T-helper 2 cell treated with Interferon-gamma antibody and Interleukin-4, amounts not matched to agents 100 ng/mL and 5 ng/mL, for 36 hours (primary cell): ENCODE measurements at regions not wholly inside any gene's neighbourhood (a gene's known extent, or its start where the extent isn't known, plus 50 kb on each side); places are given as distances from the start of the nearest gene placed in this dataset.
"Not testable (repeated sequence)": the region's sequence is repeated elsewhere in the genome, so short reads cannot be mapped to it uniquely, and the experiment has no call there.

ENCODE experiments used
- intact Hi-C: fragments of 100-400 bp; cut with micrococcal nuclease; formaldehyde crosslinking; loops from one replicate; pipeline ENCODE4 v1.15.1; 2023

DNA sequence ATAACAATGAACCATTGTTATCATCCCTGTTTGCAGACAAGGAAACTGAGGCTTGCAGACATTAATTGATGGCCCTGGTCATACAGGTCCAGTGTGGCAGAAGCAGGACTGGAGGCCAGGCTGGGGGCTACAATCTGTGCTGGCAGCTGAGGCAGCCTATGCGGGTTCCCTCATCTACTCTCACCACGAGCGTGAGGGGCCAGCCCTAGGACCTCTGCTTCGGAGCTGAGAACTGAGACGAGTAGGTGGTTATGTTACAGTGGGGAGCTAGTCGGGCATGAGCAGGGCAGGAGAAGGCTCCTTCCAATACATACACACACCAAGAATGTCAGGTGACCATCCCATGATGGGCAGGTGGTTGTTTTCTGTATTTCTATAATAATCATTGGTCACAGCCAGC lies 82.2 kb upstream of the ASB18 start:
- intact Hi-C loops, result no loop called here

DNA sequence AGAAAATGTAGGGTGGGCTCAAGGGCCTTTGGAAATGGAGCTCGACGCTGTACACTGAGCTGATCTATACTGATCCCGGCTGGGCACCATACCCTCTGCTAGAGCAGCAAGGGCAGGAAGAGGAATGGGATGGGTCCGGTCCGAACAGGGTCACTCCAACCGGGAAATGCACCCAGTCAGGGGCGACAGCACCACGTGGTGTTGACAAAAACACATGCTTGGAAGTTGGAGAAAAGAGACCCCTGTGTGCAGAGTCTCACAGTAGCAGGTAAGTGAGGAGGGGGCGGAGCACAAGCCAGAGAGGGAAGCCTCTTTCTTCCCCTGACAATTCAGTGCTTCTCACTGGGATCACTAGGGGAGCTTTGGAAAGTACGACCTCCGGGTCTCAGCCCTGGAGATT lies 84.1 kb upstream of the ASB18 start:
- intact Hi-C loops, result no loop called here

- intact Hi-C loops, result no loop called here
These were observed 84.8 kb upstream of the ASB18 start for GRCh38 chr2:236348976-236349375.

GRCh38 chr2:236350426-236350825 lies 86.2 kb upstream of the ASB18 start:
- intact Hi-C loops, result loop anchor here (5.0 kb wide), 1 partner anchor 162 kb away; no protein-coding TSS in a partner anchor

DNA sequence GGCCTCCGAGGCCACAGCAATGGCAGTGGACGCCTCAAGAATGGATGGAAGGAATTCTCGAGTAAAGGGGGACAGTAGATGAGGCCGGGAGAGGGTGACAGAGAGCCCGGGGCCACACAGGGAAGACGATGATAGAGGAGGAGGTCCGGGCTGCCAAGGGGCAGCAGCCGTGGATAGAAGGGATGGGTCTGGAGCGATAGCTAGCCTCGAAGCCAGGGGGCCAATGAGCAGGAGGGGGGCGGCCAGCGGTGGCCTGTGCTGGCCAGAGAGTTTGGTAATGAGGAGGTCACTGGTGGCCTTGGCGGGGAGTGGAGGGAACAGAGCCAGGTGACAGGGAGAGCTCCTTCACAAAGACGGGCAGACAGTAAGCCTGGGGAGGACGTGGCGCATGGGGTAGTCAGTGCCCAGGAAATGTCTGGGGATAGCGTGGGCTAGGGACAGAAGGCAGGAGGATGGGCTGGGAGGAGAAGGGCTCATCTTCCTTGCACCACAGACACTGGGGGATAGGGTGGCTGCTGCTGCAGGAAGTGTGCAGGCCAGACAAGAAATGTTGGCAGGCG lies 87.8 kb upstream of the ASB18 start:
- intact Hi-C loops, result loop anchor here (5.0 kb wide), 1 partner anchor 160 kb away; no protein-coding TSS in a partner anchor

GRCh38 chr2:236352761-236353593 lies 88.8 kb upstream of the ASB18 start:
- intact Hi-C loops, result loop anchor here (1.0 to 5.0 kb wide), 4 partner anchors 159 to 719 kb away; partner anchors contain the start of gene ACKR3

GRCh38 chr2:236353594-236353942 lies 89.4 kb upstream of the ASB18 start:
- intact Hi-C loops, result loop anchor here (1.0 to 5.0 kb wide), 4 partner anchors 159 to 719 kb away; partner anchors contain the start of gene ACKR3

DNA sequence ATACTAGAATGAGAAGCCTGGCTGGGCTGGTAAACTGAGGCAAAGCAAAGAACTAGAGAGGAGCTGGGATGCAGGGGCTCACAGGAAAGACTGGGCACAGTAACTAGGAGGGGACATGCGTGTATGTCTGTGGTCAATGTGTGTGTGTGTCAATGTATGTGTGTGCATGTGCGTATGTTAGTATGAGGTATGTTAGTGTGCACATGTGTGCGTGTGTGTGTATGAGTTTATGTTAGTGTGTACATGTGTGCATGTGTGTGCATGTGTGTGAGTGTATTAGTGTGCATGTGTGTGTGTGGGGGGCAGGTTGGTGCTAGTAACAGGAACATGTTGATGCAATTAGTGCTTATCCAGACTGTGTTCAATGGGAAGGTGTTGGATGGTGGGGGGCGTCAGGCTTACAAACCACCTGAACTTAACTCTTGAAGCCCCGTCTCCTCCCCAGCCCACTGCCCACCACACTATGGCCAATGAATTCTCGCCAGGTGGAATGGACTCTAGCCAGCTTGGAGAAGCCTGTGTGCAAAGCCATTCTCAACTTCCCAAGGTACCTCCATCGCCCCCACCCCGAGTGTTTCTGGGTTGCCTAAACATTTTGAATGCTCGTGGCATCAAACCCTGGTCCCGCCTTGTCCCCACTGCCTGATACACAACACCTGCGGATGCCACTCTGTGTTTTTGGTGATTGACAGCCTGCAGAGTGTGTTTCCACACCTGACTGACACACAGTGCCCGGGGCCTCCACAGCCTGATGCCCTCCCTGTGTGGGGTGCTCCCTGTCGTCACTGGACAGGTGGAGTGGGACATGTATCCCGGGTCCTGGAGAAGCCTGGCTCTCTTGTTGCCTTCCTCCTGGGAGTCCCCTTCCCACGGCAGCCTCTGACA lies 90.1 kb upstream of the ASB18 start:
- intact Hi-C loops, result loop anchor here (5.0 kb wide), 1 partner anchor 158 kb away; no protein-coding TSS in a partner anchor

DNA sequence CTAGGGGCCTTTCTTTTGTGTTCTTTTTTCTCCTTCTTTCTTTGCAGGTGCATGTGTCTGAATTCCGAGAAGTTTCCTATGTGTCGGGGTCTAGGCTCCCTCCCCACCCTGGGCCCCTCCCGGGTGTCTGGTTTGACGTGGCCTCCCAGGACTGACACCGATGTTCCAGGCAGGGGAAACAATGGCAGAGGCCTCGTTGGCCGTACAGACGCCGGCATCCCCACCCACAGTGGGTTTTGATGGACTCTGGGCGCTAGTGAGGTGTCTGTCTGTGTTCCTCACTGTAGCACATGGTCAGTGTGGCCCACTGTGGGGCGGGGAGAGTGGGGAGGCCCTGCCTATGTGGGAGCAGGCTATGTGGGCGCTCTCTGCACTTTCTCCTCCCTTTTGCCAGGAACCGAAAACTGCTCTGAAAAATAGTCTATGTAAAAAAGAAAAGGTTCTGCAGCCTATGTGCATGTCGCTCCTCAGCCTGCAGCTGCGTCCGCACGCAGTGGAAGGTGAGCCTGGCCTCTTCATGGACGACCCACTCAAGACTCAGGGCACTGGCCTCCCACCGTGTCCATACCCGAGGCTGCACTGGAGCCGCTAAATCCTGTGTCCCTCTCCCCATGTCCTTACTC lies 90.9 kb upstream of the ASB18 start:
- intact Hi-C loops, result loop anchor here (5.0 kb wide), 1 partner anchor 157 kb away; no protein-coding TSS in a partner anchor

GRCh38 chr2:236355911-236356310 lies 91.7 kb upstream of the ASB18 start:
- intact Hi-C loops, result no loop called here

DNA sequence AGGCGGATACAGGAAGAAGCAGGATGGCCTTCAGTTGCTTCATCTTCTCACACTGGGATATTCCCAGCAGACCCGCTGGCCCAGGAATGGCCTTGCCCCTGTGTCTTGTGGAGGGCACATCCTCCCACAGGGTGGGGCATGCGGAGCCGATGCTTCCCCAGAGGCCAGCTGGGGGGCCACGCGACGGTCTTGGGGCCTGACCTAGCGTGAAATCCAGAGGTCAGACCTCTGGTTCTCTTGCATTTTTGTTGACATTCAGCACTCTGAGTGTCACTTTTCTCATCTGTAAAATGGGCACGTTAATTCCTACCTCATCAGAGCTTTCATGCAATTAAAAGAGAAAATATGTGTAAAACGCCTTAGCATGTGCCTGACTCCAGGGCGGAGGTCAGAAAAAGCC lies 92.1 kb upstream of the ASB18 start:
- intact Hi-C loops, result not testable (repeated sequence)

GRCh38 chr2:236358482-236358881 lies 94.3 kb upstream of the ASB18 start:
- intact Hi-C loops, result not testable (repeated sequence)

DNA sequence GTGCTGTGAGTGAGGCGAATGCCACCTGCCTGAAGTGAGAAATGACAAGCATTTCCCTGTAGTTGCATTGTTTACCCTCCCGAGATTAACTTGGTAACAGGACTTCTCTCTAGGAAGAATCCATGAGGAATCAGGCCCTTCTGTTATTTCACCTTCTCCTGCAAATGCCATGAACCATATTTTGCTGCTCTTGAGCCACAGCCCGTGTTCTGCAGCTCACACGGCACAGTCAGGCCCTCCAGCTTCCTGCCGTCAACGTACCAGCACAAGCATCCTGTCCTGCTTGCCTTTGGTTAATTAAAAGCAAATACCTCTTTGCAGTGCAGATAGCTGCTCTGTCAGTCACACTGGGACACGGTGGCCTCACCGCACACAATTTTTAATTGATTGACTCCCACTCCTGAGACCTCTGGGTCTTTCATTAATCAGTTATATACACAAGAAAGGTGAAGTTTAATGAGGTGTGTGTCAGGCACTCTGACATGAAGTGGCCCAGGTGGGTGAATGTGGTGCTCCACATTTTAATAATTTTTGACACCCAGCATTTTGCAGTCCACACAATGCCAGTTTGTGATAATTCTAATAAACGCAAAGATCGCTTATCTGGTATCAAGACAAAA lies 95.3 kb upstream of the ASB18 start:
- intact Hi-C loops, result no loop called here

- intact Hi-C loops, result no loop called here
These were observed 96.3 kb upstream of the ASB18 start for GRCh38 chr2:236360496-236360895.

GRCh38 chr2:236363711-236364277 lies 99.6 kb upstream of the ASB18 start:
- intact Hi-C loops, result no loop called here

DNA sequence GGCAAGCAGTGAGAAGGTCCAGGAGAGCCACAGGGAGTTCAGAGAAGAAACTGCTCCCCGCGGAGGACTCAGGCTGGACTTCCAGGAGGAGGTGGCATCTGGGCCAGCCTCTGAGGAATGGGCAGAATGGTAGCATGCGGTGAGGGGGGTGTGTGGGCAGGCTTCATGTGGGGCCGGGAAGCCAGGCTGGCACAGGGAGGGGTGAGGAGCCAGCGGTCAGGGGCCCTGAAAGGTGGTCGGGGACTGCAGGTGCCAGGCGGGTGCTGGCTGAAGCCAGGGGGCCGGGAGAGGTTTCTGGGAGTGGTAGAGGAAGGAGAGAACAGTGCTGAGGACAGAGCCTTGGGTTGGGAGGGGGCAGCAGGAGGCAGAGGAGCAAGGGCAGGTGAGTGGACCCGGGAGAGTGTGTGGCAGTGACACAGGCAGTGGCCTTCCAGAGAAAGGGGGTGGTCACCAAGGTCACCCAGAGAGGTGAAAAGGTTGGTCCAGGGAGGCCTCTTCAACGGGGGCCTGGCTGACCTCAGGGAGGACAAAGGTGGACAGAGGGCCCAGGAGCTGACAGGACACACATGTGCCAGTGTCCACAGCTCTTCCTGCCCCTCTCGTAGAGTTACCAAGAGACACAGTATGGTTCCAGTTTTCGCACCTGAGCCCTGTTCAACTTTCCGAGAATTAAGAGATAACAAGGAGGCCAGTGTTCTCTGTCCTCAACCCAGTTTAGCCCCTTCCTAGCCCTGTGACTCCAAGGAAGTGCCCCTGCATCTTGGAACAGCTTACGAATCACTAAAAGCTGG lies 101.2 kb upstream of the ASB18 start:
- intact Hi-C loops, result loop anchor here (5.0 kb wide), 1 partner anchor 202 kb away; the partner anchor contains the start of gene ACKR3

DNA sequence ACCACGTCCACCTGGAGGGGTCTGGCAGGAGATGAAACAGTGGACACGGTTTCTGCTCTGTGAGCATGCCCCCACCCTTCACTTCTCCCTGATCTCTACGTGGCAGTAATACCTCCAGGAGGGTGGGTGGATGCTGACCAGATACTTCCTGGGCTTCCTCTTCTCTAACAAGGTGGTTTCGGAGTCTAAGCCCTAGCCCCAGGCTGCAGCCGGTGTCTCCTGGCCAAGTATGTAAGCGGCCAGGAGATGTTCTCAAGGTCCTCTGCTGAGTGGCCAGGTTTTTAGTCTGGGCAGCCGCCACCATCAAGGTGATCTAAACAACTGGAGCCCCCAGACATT lies 101.8 kb upstream of the ASB18 start:
- intact Hi-C loops, result loop anchor here (5.0 kb wide), 1 partner anchor 201 kb away; the partner anchor contains the start of gene ACKR3

DNA sequence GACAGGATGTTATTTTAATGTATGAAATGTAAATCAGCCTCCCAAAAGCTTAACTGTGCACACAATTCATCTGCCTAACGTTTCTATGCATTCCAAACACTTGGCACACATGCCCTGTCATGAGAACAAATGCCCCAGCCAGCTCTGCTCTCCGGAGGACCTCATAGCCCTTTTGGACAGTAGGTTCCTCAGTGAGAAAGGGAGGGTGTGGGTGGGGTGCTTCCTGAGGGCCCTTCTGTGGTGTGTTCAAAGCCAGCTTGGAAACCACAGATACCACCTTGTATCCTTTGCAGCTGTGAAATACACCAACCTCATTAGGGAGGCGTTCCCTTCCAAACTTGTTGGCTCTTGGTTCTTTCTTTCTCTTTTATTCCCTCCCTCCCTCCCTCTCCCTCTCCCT lies 102.2 kb upstream of the ASB18 start:
- intact Hi-C loops, result loop anchor here (5.0 kb wide), 1 partner anchor 201 kb away; the partner anchor contains the start of gene ACKR3

- intact Hi-C loops, result loop anchor here (5.0 kb wide), 1 partner anchor 200 kb away; the partner anchor contains the start of gene ACKR3
These were observed 103.5 kb upstream of the ASB18 start for GRCh38 chr2:236367506-236368289.
